Hepatocyte (in vitro differentiated cells): ENCODE measurements at regions not wholly inside any gene's neighbourhood (a gene's known extent, or its start where the extent isn't known, plus 50 kb on each side); places are given as distances from the start of the nearest gene placed in this dataset.

Source experiments
- DNase-seq: peaks from one replicate; pipeline ENCODE4 v3.0.0-alpha.2; 2016; ENCODE audit warnings: low spot score
- H2AFZ ChIP-seq: fragments of 200-600 bp; sonication (generic); 2 replicates; pipeline ENCODE4 v1.6.0; 2016; ENCODE audit warnings: antibody characterized with exemption, mild to moderate bottlenecking
- H3K27ac ChIP-seq: fragments of 200-600 bp; sonication (generic); 2 replicates; pipeline ENCODE4 v1.5.1; 2016; ENCODE audit warnings: mild to moderate bottlenecking
- H3K27me3 ChIP-seq: fragments of 200-600 bp; sonication (generic); 2 replicates; pipeline ENCODE4 v1.6.1; 2016
- H3K36me3 ChIP-seq: fragments of 200-600 bp; sonication (generic); replicated peaks from 2 replicates; pipeline ENCODE4 v1.5.1; 2016; ENCODE audit warnings: low read depth; ENCODE audit not compliant: insufficient read depth
- H3K4me1 ChIP-seq: fragments of 200-600 bp; sonication (generic); 2 replicates; pipeline ENCODE4 v1.5.1; 2016; ENCODE audit warnings: mild to moderate bottlenecking, moderate library complexity; ENCODE audit not compliant: insufficient read depth
- H3K4me2 ChIP-seq: fragments of 200-600 bp; sonication (generic); 2 replicates; pipeline ENCODE4 v1.6.0; 2016
- H3K4me3 ChIP-seq: fragments of 200-600 bp; sonication (generic); 2 replicates; pipeline ENCODE4 v1.5.1; 2016; ENCODE audit warnings: mild to moderate bottlenecking
- H3K79me2 ChIP-seq: fragments of 200-600 bp; sonication (generic); 2 replicates; pipeline ENCODE4 v1.6.0; 2017; ENCODE audit warnings: mild to moderate bottlenecking
- H3K9me2 ChIP-seq: fragments of 200-600 bp; sonication (generic); replicated peaks from 2 replicates; pipeline ENCODE4 v1.6.0; 2017; ENCODE audit warnings: mild to moderate bottlenecking; ENCODE audit not compliant: insufficient read depth
- H3K9me3 ChIP-seq: fragments of 200-600 bp; sonication (generic); 2 replicates; pipeline ENCODE4 v1.5.1; 2016; ENCODE audit warnings: low read depth, mild to moderate bottlenecking
- H4K20me1 ChIP-seq: fragments of 200-600 bp; sonication (generic); 2 replicates; pipeline ENCODE4 v1.6.0; 2016; ENCODE audit warnings: mild to moderate bottlenecking; ENCODE audit not compliant: insufficient read depth, poor library complexity, severe bottlenecking
- CTCF ChIP-seq: fragments of 200-600 bp; sonication (generic); IDR thresholded peaks from 2 replicates; pipeline ENCODE4 v1.5.1; 2016; ENCODE audit warnings: antibody characterized with exemption, mild to moderate bottlenecking; ENCODE audit not compliant: poor library complexity
- EZH2 ChIP-seq: fragments of 200-600 bp; sonication (generic); IDR thresholded peaks from 2 replicates; pipeline ENCODE4 v1.6.1; 2016; ENCODE audit warnings: antibody characterized with exemption, mild to moderate bottlenecking, borderline replicate concordance
- EZH2phosphoT487 ChIP-seq: fragments of 200-600 bp; sonication (generic); IDR thresholded peaks from one replicate; pipeline ENCODE4 v1.6.1; 2018; ENCODE audit warnings: antibody characterized with exemption, mild to moderate bottlenecking, low read depth, moderate library complexity; ENCODE audit not compliant: unreplicated experiment, severe bottlenecking
- WGBS: methylation state at CpG from one replicate; pipeline ENCODE4 v1.1.6; 2016; ENCODE audit warnings: low lambda C conversion rate; ENCODE audit errors: missing lambda C conversion rate; 5-methylcytosine and 5-hydroxymethylcytosine counted together

- no peaks in the 10 kb centered on the region for H3K9me3 ChIP-seq
- WGBS, result 80% methylated on average over 4 of the region's 4 CpGs
These were observed 343.2 kb upstream of the UMPS start for GRCh38 chr3:124386996-124387595.

GRCh38 chr3:124391774-124392173 is 338.5 kb upstream of the UMPS start:
- H3K4me1 ChIP-seq, result peaks cover 5% of the 10 kb centered on the region
- H3K9me2 ChIP-seq, result no peaks in the 10 kb centered on the region
- H3K27me3 ChIP-seq, result no peaks in the 10 kb centered on the region
- no peaks in the 10 kb centered on the region for H3K9me3 ChIP-seq
- no peaks in the 10 kb centered on the region for H3K79me2 ChIP-seq
- 98% methylated on average over 3 of the region's 3 CpGs for WGBS
- no peaks in the 10 kb centered on the region for H4K20me1 ChIP-seq
- no peak overlapping the region for H3K4me2 ChIP-seq
- TF ChIP-seq CTCF (no peak), EZH2 (no peak), EZH2phosphoT487 (no peak)
- H3K27ac ChIP-seq, result no peak overlapping the region
- H3K36me3 ChIP-seq, result no peaks in the 10 kb centered on the region
- no peak overlapping the region for H3K4me3 ChIP-seq
- no peak overlapping the region for H2AFZ ChIP-seq
- no peak for DNase-seq

More at GRCh38 chr3:124386996-124387595, 343.2 kb upstream of the UMPS start:
- H3K27me3 ChIP-seq, result no peaks in the 10 kb centered on the region
- peaks cover 3% of the 10 kb centered on the region for H3K4me1 ChIP-seq
- H3K36me3 ChIP-seq, result no peaks in the 10 kb centered on the region
- no peaks in the 10 kb centered on the region for H3K79me2 ChIP-seq
- peak overlapping the region; percentile 34 for H3K4me2 ChIP-seq
- TF ChIP-seq EZH2phosphoT487 (no peak), EZH2 (no peak), CTCF (no peak)
- H2AFZ ChIP-seq, result no peak overlapping the region
- no peak for DNase-seq
- H3K4me3 ChIP-seq, result no peak overlapping the region
- H4K20me1 ChIP-seq, result no peaks in the 10 kb centered on the region
- no peaks in the 10 kb centered on the region for H3K9me2 ChIP-seq
- no peak overlapping the region for H3K27ac ChIP-seq

GRCh38 chr3:124393340-124393739 is 336.9 kb upstream of the UMPS start:
- no peak overlapping the region for H3K27ac ChIP-seq
- no peaks in the 10 kb centered on the region for H3K27me3 ChIP-seq
- H2AFZ ChIP-seq, result no peak overlapping the region
- H3K4me1 ChIP-seq, result peaks cover 9% of the 10 kb centered on the region
- 40% methylated on average over 2 of the region's 2 CpGs for WGBS
- no peak overlapping the region for H3K4me3 ChIP-seq
- H4K20me1 ChIP-seq, result no peaks in the 10 kb centered on the region
- no peaks in the 10 kb centered on the region for H3K9me2 ChIP-seq
- no peak for DNase-seq
- H3K9me3 ChIP-seq, result no peaks in the 10 kb centered on the region
- H3K4me2 ChIP-seq, result no peak overlapping the region
- no peaks in the 10 kb centered on the region for H3K36me3 ChIP-seq
- no peaks in the 10 kb centered on the region for H3K79me2 ChIP-seq
- TF ChIP-seq EZH2phosphoT487 (no peak), CTCF (no peak), EZH2 (no peak)
